Suppressor macrophage (primary cell): ENCODE measurements at regions not wholly inside any gene's neighbourhood (a gene's known extent, or its start where the extent isn't known, plus 50 kb on each side); places are given as distances from the start of the nearest gene placed in this dataset.

Experiments
- DNase-seq, 4 experiments: peaks; one replicate each; pipeline ENCODE4 v3.0.0-alpha.2; 2020 to 2022

GRCh38 chr14:61894452-61895077 lies 132.3 kb downstream of the SNAPC1 start:
- DNase-seq: peak; percentile 59 to 78 (median 71)

- no peak for DNase-seq
These were observed 135.1 kb downstream of the SNAPC1 start for GRCh38 chr14:61897300-61897699.

GRCh38 chr14:61898568-61898967 lies 136.3 kb downstream of the SNAPC1 start:
- DNase-seq: no peak

GRCh38 chr14:61899497-61899896 lies 137.3 kb downstream of the SNAPC1 start:
- no peak for DNase-seq

GRCh38 chr14:61904946-61905345 lies 142.7 kb downstream of the SNAPC1 start:
- no peak for DNase-seq

- DNase-seq: no peak
These were observed 149.4 kb downstream of the SNAPC1 start for GRCh38 chr14:61911574-61911973.

GRCh38 chr14:61918998-61919397 lies 156.8 kb downstream of the SNAPC1 start:
- no peak for DNase-seq

- no peak for DNase-seq
These were observed 161.1 kb downstream of the SNAPC1 start for GRCh38 chr14:61923348-61923747.

- DNase-seq: peak in 2 of 4 experiments; percentile 3 to 5
These were observed 162.8 kb downstream of the SNAPC1 start for GRCh38 chr14:61925043-61925442.

- no peak for DNase-seq
These were observed 163.7 kb downstream of the SNAPC1 start for GRCh38 chr14:61925732-61926435.

- DNase-seq: no peak
These were observed 164.8 kb downstream of the SNAPC1 start for GRCh38 chr14:61927060-61927459.

- no peak for DNase-seq
These were observed 165.3 kb downstream of the SNAPC1 start for GRCh38 chr14:61927520-61927919.

- DNase-seq: no peak
These were observed 166.1 kb downstream of the SNAPC1 start for GRCh38 chr14:61928300-61928699.

- DNase-seq: no peak
These were observed 166.5 kb downstream of the SNAPC1 start for GRCh38 chr14:61928701-61929100.

- no peak for DNase-seq
These were observed 167.4 kb downstream of the SNAPC1 start for GRCh38 chr14:61929651-61930050.

- no peak for DNase-seq
These were observed 168.1 kb downstream of the SNAPC1 start for GRCh38 chr14:61930101-61930857.

GRCh38 chr14:61932974-61933373 lies 170.8 kb downstream of the SNAPC1 start:
- no peak for DNase-seq

- no peak for DNase-seq
These were observed 172.2 kb downstream of the SNAPC1 start for GRCh38 chr14:61934385-61934784.

GRCh38 chr14:61939776-61940175 lies 177.6 kb downstream of the SNAPC1 start:
- DNase-seq: no peak

GRCh38 chr14:61940666-61941420 lies 178.6 kb downstream of the SNAPC1 start:
- no peak for DNase-seq

GRCh38 chr14:61941421-61942150 lies 179.4 kb downstream of the SNAPC1 start:
- DNase-seq: no peak

- no peak for DNase-seq
These were observed 186.2 kb downstream of the SNAPC1 start for GRCh38 chr14:61948376-61948775.
